Nephron (organoid): ENCODE measurements at regions not wholly inside any gene's neighbourhood (a gene's known extent, or its start where the extent isn't known, plus 50 kb on each side); places are given as distances from the start of the nearest gene placed in this dataset.
A peak's percentile ranks its signal among the peaks of the same experiment; 100 is the strongest.

Source experiments
- H3K27ac Mint-ChIP-seq, 3 experiments: 2 replicates each; pipeline ENCODE4 v1.8.0; 2020; ENCODE audit warnings: mixed read lengths in 3 of 3, mild to moderate bottlenecking in 2 of 3, moderate library complexity in 1 of 3
- H3K27me3 Mint-ChIP-seq: 2 replicates; pipeline ENCODE4 v1.8.0; 2021; ENCODE audit warnings: low read depth, mild to moderate bottlenecking, moderate library complexity, mixed read lengths
- H3K36me3 Mint-ChIP-seq: 2 replicates; pipeline ENCODE4 v1.8.0; 2020; ENCODE audit warnings: low read depth, mixed read lengths
- H3K4me1 Mint-ChIP-seq: 2 replicates; pipeline ENCODE4 v1.8.0; 2020; ENCODE audit warnings: mixed read lengths
- H3K4me3 Mint-ChIP-seq, 3 experiments: 2 replicates each; pipeline ENCODE4 v1.8.0; 2020; ENCODE audit warnings: mild to moderate bottlenecking in 3 of 3, mixed read lengths in 3 of 3, moderate library complexity in 2 of 3
- H3K9me3 Mint-ChIP-seq: 2 replicates; pipeline ENCODE4 v1.8.0; 2020; ENCODE audit warnings: mixed read lengths
- CTCF ChIP-seq, 3 experiments: fragments of 200-600 bp; sonication (generic); IDR thresholded peaks; one replicate each; pipeline ENCODE4 v1.5.0; 2021; ENCODE audit warnings: antibody characterized with exemption in 3 of 3; ENCODE audit not compliant: unreplicated experiment in 3 of 3

- Mint-ChIP-seq H3K27ac (no peak overlapping the region), H3K4me1 (peaks cover under 1% of the 10 kb centered on the region), H3K36me3 (no peaks in the 10 kb centered on the region), H3K27me3 (no peaks in the 10 kb centered on the region), H3K9me3 (no peaks in the 10 kb centered on the region), H3K4me3 (no peak overlapping the region)
- no peak for TF ChIP-seq CTCF (IDR thresholded peaks at IDR 0.05; ENCODE audit: unreplicated experiment in 3 of 3)
Measured at GRCh38 chr6:112774319-112774718, 427.2 kb downstream of the RFPL4B start.

- H3K27me3 Mint-ChIP-seq = no peaks in the 10 kb centered on the region
- TF ChIP-seq CTCF (IDR thresholded peaks at IDR 0.05; ENCODE audit: unreplicated experiment in 3 of 3) = peak; percentile 75 to 90 (median 82)
- peak overlapping the region in 1 of 3 experiments; percentile 34 for H3K4me3 Mint-ChIP-seq
- H3K36me3 Mint-ChIP-seq = no peaks in the 10 kb centered on the region
- H3K27ac Mint-ChIP-seq = peak overlapping the region; percentile 50 to 64 (median 61)
- no peaks in the 10 kb centered on the region for H3K9me3 Mint-ChIP-seq
- H3K4me1 Mint-ChIP-seq = peaks cover 18% of the 10 kb centered on the region
Measured at GRCh38 chr6:112780498-112781096, 433.5 kb downstream of the RFPL4B start.

GRCh38 chr6:112781241-112781640 is 434.1 kb downstream of the RFPL4B start:
- Mint-ChIP-seq H3K4me3 (no peak overlapping the region), H3K4me1 (peaks cover 18% of the 10 kb centered on the region), H3K27me3 (no peaks in the 10 kb centered on the region), H3K36me3 (no peaks in the 10 kb centered on the region), H3K9me3 (peaks cover under 1% of the 10 kb centered on the region), H3K27ac (peak overlapping the region; percentile 30 to 74 (median 33))
- no peak for TF ChIP-seq CTCF (IDR thresholded peaks at IDR 0.05; ENCODE audit: unreplicated experiment in 3 of 3)

- Mint-ChIP-seq H3K9me3 (peaks cover 2% of the 10 kb centered on the region), H3K27ac (no peak overlapping the region), H3K4me1 (peaks cover 8% of the 10 kb centered on the region), H3K4me3 (no peak overlapping the region), H3K27me3 (no peaks in the 10 kb centered on the region), H3K36me3 (no peaks in the 10 kb centered on the region)
- no peak for TF ChIP-seq CTCF (IDR thresholded peaks at IDR 0.05; ENCODE audit: unreplicated experiment in 3 of 3)
Measured at GRCh38 chr6:112785408-112785807, 438.3 kb downstream of the RFPL4B start.

- no peak for TF ChIP-seq CTCF (IDR thresholded peaks at IDR 0.05; ENCODE audit: unreplicated experiment in 3 of 3)
- peak overlapping the region in 2 of 3 experiments; percentile 2 to 52 for H3K27ac Mint-ChIP-seq
- no peak overlapping the region for H3K4me3 Mint-ChIP-seq
- no peaks in the 10 kb centered on the region for H3K27me3 Mint-ChIP-seq
- peaks cover 2% of the 10 kb centered on the region for H3K9me3 Mint-ChIP-seq
- H3K4me1 Mint-ChIP-seq = no peaks in the 10 kb centered on the region
- no peaks in the 10 kb centered on the region for H3K36me3 Mint-ChIP-seq
Measured at GRCh38 chr6:112786801-112787200, 439.7 kb downstream of the RFPL4B start.

- H3K36me3 Mint-ChIP-seq = no peaks in the 10 kb centered on the region
- no peak overlapping the region for H3K27ac Mint-ChIP-seq
- no peaks in the 10 kb centered on the region for H3K27me3 Mint-ChIP-seq
- peaks cover 2% of the 10 kb centered on the region for H3K9me3 Mint-ChIP-seq
- no peaks in the 10 kb centered on the region for H3K4me1 Mint-ChIP-seq
- H3K4me3 Mint-ChIP-seq = no peak overlapping the region
- no peak for TF ChIP-seq CTCF (IDR thresholded peaks at IDR 0.05; ENCODE audit: unreplicated experiment in 3 of 3)
Measured at GRCh38 chr6:112787371-112787770, 440.2 kb downstream of the RFPL4B start.
